WI38 (cell line): ENCODE measurements at regions not wholly inside any gene's neighbourhood (a gene's known extent, or its start where the extent isn't known, plus 50 kb on each side); places are given as distances from the start of the nearest gene placed in this dataset.

Experiments
- H3K4me3 ChIP-seq: 2 replicates; pipeline ENCODE4 v1.5.1; 2011; ENCODE audit warnings: low read depth, mild to moderate bottlenecking, control low read depth, low read length
- TF ChIP-seq, protein P1 (sequence below): IDR thresholded peaks from 2 replicates; pipeline ENCODE4 v1.5.1; 2012; ENCODE audit warnings: low read depth, mild to moderate bottlenecking, control low read depth, low read length

DNA sequence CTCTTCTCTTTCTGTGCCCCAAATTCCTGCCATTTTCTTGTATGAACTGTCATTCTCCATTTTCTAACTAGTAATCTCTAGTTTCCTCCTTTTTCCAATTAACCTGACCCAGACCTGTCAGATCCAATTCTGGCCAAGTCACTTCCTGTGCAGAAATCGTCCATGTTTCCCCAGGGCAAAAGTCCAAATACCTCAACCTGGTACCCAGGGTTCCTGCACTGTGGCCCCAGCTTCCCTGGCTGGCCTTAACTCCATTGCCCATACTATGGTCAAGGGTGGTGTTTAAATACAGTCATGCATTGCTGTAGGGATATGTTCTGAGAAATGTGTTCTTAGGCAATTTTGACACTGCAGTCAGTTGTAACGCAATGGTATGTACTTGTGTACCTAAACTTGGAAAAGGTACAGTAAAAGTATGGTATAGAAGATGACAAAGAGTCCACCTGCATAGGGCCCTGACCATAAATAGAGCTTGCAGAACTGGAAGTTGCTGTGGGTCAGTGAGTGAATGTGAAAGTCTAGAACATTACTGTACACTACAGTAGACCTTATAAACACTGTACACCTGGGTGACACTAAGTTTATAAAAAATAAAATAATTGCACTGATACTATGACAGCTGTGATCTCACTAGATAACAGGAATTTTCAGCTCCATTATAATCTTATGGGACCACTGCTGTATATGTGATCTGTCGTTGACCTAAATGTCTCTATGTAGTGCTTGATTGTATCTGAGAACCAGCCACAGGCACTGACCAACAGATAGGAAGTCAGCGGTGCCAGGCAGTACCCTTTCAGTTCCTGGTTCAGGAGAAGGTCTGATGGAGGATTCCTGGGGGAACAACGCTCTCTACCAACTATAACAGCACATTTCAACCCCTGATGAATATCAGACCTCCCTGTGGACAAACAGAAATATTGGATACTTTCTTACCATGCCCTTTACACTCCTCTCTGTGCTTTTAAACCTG lies 336.1 kb upstream of the PROK2 start:
- TF ChIP-seq, protein P1, sequence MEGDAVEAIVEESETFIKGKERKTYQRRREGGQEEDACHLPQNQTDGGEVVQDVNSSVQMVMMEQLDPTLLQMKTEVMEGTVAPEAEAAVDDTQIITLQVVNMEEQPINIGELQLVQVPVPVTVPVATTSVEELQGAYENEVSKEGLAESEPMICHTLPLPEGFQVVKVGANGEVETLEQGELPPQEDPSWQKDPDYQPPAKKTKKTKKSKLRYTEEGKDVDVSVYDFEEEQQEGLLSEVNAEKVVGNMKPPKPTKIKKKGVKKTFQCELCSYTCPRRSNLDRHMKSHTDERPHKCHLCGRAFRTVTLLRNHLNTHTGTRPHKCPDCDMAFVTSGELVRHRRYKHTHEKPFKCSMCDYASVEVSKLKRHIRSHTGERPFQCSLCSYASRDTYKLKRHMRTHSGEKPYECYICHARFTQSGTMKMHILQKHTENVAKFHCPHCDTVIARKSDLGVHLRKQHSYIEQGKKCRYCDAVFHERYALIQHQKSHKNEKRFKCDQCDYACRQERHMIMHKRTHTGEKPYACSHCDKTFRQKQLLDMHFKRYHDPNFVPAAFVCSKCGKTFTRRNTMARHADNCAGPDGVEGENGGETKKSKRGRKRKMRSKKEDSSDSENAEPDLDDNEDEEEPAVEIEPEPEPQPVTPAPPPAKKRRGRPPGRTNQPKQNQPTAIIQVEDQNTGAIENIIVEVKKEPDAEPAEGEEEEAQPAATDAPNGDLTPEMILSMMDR = no peak
- no peak overlapping the region for H3K4me3 ChIP-seq

DNA sequence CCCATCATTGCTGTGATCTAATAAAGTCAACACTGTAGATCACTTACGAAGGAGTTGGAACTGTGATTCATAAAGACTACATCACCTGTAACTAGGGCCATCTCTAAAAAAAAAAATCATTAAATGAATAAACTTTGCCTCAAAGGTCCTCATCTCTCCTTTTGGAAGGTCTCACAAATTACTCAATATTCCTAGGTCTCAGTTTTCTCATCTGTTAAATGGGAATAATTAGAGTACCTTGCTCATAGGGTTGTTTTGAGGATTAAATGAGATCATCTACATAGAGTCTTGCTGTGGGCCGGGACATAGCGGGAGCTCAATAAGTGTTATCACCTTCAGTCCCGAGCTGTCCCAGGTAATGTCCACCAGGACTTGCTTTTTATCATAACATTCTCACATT lies 335.1 kb upstream of the PROK2 start:
- no peak overlapping the region for H3K4me3 ChIP-seq
- TF ChIP-seq, protein P1 = no peak

DNA sequence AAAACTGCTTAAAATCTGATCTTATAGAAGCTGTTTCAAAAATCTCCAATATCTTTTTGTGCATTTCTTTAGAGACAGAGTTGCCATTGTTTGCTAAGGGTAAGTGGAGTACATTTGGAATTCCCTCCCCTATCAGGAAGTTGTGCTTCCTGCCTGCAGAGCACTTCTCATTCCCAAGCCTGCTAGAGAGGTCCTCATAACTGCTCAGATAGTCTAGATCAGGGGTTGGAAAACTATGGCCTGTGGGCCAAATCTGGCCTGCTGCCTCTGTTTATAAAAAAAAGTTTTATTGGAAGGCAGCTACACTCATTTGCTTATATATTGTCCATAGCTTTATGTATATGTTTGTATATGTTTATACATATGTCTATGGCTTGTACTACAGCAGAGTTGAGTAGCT lies 333.7 kb upstream of the PROK2 start:
- TF ChIP-seq, protein P1 = no peak
- no peak overlapping the region for H3K4me3 ChIP-seq

DNA sequence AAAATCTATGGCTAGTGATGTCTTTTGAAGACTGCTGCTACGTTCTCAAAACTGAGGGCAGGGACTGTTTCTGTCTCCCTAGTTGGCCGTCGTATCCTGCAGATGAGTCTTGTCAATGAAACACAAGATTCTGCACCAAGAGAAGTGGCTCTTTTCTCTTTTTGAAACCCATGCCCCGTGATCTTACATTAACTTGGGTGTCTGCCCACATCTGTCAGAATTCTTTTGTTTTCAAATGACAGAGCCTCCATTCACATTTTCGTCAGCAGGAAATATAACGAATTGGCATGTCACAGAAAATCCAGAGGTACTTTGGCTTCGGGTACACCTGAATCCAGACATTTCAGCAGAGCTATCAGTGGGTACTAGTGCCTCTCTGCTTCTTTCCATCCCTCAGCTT lies 331.3 kb upstream of the PROK2 start:
- TF ChIP-seq, protein P1 = no peak
- no peak overlapping the region for H3K4me3 ChIP-seq

DNA sequence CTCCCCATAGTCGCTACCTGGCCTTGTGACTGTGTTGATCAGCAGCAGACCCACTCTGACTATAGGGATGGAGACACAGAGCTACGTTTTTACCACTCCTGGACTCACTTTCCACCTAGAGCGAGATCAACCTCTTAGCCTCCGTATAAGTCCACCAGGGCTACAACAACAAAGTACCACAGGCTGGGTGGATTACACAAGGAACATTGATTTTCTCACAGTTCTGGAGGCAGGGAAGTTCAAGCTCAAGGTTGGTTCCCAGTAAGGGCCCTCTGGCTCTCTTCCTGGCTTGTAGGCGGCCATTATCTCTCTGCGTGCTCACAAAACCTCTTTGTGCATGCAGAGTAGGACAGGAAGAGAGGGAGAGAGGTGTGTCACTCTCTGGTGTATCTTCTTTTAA lies 330.4 kb upstream of the PROK2 start:
- TF ChIP-seq, protein P1 = no peak
- H3K4me3 ChIP-seq = no peak overlapping the region

DNA sequence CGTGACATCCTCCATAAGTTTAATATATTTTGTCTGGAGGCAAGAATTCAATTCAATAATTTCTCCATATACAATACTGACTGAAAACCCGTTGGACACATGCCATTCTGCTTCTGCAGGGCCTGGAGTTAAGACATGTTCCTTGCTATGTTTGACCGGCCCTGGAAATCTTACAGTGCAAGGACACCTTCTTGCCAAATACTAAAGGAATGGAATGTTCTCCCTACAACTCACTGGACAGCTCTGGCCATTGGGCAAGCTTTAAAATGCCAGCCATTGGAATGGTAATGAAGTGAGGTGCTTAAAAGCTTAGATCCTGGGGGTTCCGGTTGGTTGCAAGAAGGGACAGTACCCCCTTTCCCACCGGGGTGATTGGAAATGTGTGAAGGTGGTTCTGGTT lies 329.8 kb upstream of the PROK2 start:
- H3K4me3 ChIP-seq = no peak overlapping the region
- TF ChIP-seq, protein P1 = no peak

DNA sequence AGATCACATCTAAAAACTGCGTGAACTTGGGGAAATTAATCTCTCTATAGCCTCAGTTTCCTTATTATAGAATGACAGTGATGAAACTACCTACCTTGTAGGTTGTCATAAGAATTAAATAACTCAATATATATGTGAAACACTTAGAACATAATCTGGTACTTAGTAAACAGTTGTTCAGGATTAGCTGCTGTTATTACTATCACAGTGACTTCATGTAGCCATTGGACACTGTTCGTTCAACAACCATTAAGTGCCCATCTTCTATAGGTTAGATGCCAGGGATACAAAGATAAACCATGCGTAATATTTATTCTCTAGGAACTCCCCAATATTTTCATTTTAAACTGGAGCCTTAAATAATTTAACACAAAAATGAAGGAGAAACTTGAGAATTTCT lies 329.0 kb upstream of the PROK2 start:
- no peak overlapping the region for H3K4me3 ChIP-seq
- TF ChIP-seq, protein P1 = no peak
